ENCODE measurements at regions not wholly inside any gene's neighbourhood (a gene's known extent, or its start where the extent isn't known, plus 50 kb on each side); places are given as distances from the start of the nearest gene placed in this dataset.

GRCh38 chrX:42098900-42099299 lies 175.5 kb upstream of the CASK start:
- no peak for DNase-seq (ENCODE audit: low spot score)
- no peak for ATAC-seq (ENCODE audit: low read depth)
- no peak overlapping the region for H3K27ac ChIP-seq (ENCODE audit: poor library complexity, severe bottlenecking)
- no peaks in the 10 kb centered on the region for H3K9me3 ChIP-seq (ENCODE audit: severe bottlenecking)
- H3K4me1 ChIP-seq (ENCODE audit: insufficient read depth, poor library complexity, severe bottlenecking) = no peaks in the 10 kb centered on the region
- H3K27me3 ChIP-seq (ENCODE audit: insufficient read depth, poor library complexity, severe bottlenecking) = no peaks in the 10 kb centered on the region
- H3K36me3 ChIP-seq (ENCODE audit: low read depth) = no peaks in the 10 kb centered on the region
- no peak overlapping the region for H3K4me3 ChIP-seq (ENCODE audit: severe bottlenecking)
- TF ChIP-seq CTCF (IDR thresholded peaks at IDR 0.05; ENCODE audit: poor library complexity, severe bottlenecking) = no peak

GRCh38 chrX:42097486-42097885 lies 174.1 kb upstream of the CASK start:
- no peak for DNase-seq (ENCODE audit: low spot score)
- no peak for TF ChIP-seq CTCF (IDR thresholded peaks at IDR 0.05; ENCODE audit: poor library complexity, severe bottlenecking)
- H3K27me3 ChIP-seq (ENCODE audit: insufficient read depth, poor library complexity, severe bottlenecking) = no peaks in the 10 kb centered on the region

GRCh38 chrX:42096265-42096920 lies 173.0 kb upstream of the CASK start:
- DNase-seq (ENCODE audit: low spot score) (no peak), ATAC-seq (ENCODE audit: low read depth) (no peak)
- H3K9me3 ChIP-seq (ENCODE audit: severe bottlenecking) = no peaks in the 10 kb centered on the region
- no peaks in the 10 kb centered on the region for H3K4me1 ChIP-seq (ENCODE audit: insufficient read depth, poor library complexity, severe bottlenecking)
- no peaks in the 10 kb centered on the region for H3K27me3 ChIP-seq (ENCODE audit: insufficient read depth, poor library complexity, severe bottlenecking)
- no peak for TF ChIP-seq CTCF (IDR thresholded peaks at IDR 0.05; ENCODE audit: poor library complexity, severe bottlenecking)
- no peak overlapping the region for H3K4me3 ChIP-seq (ENCODE audit: severe bottlenecking)
- H3K27ac ChIP-seq (ENCODE audit: poor library complexity, severe bottlenecking) = no peak overlapping the region
- no peaks in the 10 kb centered on the region for H3K36me3 ChIP-seq (ENCODE audit: low read depth)

More at GRCh38 chrX:42097486-42097885, 174.1 kb upstream of the CASK start:
- no peak for ATAC-seq (ENCODE audit: low read depth)
- no peak overlapping the region for H3K27ac ChIP-seq (ENCODE audit: poor library complexity, severe bottlenecking)
- no peaks in the 10 kb centered on the region for H3K36me3 ChIP-seq (ENCODE audit: low read depth)
- no peaks in the 10 kb centered on the region for H3K9me3 ChIP-seq (ENCODE audit: severe bottlenecking)
- no peak overlapping the region for H3K4me3 ChIP-seq (ENCODE audit: severe bottlenecking)
- no peaks in the 10 kb centered on the region for H3K4me1 ChIP-seq (ENCODE audit: insufficient read depth, poor library complexity, severe bottlenecking)

- Histone ChIP-seq H3K4me1 (ENCODE audit: insufficient read depth, poor library complexity, severe bottlenecking) (no peaks in the 10 kb centered on the region), H3K4me3 (ENCODE audit: severe bottlenecking) (no peak overlapping the region), H3K36me3 (ENCODE audit: low read depth) (no peaks in the 10 kb centered on the region), H3K27ac (ENCODE audit: poor library complexity, severe bottlenecking) (no peak overlapping the region), H3K27me3 (ENCODE audit: insufficient read depth, poor library complexity, severe bottlenecking) (no peaks in the 10 kb centered on the region), H3K9me3 (ENCODE audit: severe bottlenecking) (no peaks in the 10 kb centered on the region)
- ATAC-seq (ENCODE audit: low read depth) (no peak), DNase-seq (ENCODE audit: low spot score) (no peak)
- TF ChIP-seq CTCF (IDR thresholded peaks at IDR 0.05; ENCODE audit: poor library complexity, severe bottlenecking) = no peak
Observed at GRCh38 chrX:42094218-42094617, 170.9 kb upstream of the CASK start.

- no peak for ATAC-seq (ENCODE audit: low read depth)
Observed at GRCh38 chrX:42093756-42094155, 170.4 kb upstream of the CASK start.

More at GRCh38 chrX:42093756-42094155, 170.4 kb upstream of the CASK start:
- no peak for TF ChIP-seq CTCF (IDR thresholded peaks at IDR 0.05; ENCODE audit: poor library complexity, severe bottlenecking)
- no peak overlapping the region for H3K4me3 ChIP-seq (ENCODE audit: severe bottlenecking)
- no peaks in the 10 kb centered on the region for H3K36me3 ChIP-seq (ENCODE audit: low read depth)
- H3K9me3 ChIP-seq (ENCODE audit: severe bottlenecking) = no peaks in the 10 kb centered on the region
- no peaks in the 10 kb centered on the region for H3K4me1 ChIP-seq (ENCODE audit: insufficient read depth, poor library complexity, severe bottlenecking)
- no peaks in the 10 kb centered on the region for H3K27me3 ChIP-seq (ENCODE audit: insufficient read depth, poor library complexity, severe bottlenecking)
- DNase-seq (ENCODE audit: low spot score) = no peak
- no peak overlapping the region for H3K27ac ChIP-seq (ENCODE audit: poor library complexity, severe bottlenecking)

Measured in RWPE2 (cell line).